ENCODE measurements at regions not wholly inside any gene's neighbourhood (a gene's known extent, or its start where the extent isn't known, plus 50 kb on each side); places are given as distances from the start of the nearest gene placed in this dataset.

DNA sequence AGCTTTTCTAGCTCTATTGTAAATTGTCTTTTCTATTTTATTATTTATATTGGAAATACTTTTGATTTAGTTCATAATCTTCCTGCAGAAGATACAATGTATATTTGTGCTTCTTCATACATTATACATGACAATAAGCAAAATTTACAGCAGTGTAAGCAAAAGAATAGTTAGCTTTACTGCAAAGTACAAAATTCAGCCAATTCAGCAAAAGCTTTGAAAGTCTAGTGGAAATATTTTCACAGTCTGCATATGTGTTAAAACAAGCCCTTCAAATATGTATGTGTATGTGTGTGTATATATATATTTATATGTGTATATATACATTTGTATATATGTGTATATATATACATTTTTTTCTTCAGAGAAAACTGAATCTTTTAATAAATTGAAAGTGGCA is 879.1 kb downstream of the SLITRK1 start:
- TF ChIP-seq, protein P1, sequence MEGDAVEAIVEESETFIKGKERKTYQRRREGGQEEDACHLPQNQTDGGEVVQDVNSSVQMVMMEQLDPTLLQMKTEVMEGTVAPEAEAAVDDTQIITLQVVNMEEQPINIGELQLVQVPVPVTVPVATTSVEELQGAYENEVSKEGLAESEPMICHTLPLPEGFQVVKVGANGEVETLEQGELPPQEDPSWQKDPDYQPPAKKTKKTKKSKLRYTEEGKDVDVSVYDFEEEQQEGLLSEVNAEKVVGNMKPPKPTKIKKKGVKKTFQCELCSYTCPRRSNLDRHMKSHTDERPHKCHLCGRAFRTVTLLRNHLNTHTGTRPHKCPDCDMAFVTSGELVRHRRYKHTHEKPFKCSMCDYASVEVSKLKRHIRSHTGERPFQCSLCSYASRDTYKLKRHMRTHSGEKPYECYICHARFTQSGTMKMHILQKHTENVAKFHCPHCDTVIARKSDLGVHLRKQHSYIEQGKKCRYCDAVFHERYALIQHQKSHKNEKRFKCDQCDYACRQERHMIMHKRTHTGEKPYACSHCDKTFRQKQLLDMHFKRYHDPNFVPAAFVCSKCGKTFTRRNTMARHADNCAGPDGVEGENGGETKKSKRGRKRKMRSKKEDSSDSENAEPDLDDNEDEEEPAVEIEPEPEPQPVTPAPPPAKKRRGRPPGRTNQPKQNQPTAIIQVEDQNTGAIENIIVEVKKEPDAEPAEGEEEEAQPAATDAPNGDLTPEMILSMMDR (IDR thresholded peaks at IDR 0.05): no peak
- TF ChIP-seq POLR2AphosphoS5 (IDR thresholded peaks at IDR 0.05) (no peak), POLR2A (IDR thresholded peaks at IDR 0.05) (no peak)

Measured in sigmoid colon (tissue), 4 donors.